GM18868 (cell line): ENCODE measurements at regions not wholly inside any gene's neighbourhood (a gene's known extent, or its start where the extent isn't known, plus 50 kb on each side); places are given as distances from the start of the nearest gene placed in this dataset.
A peak's percentile ranks its signal among the peaks of the same experiment; 100 is the strongest.

Experiments
- ATAC-seq: cut with Tn5 transposase; IDR thresholded peaks from one replicate; pipeline ENCODE4 v1.9.1; 2021; ENCODE audit warnings: mild to moderate bottlenecking, moderate library complexity; ENCODE audit not compliant: unreplicated experiment

- no peak for ATAC-seq
Observed at GRCh38 chr5:89513299-89514044, 630.5 kb upstream of the MEF2C start.

- no peak for ATAC-seq
Observed at GRCh38 chr5:89504051-89504450, 621.1 kb upstream of the MEF2C start.

- no peak for ATAC-seq
Observed at GRCh38 chr5:89499787-89500186, 616.8 kb upstream of the MEF2C start.

- ATAC-seq: no peak
Observed at GRCh38 chr5:89498699-89499098, 615.7 kb upstream of the MEF2C start.

GRCh38 chr5:89493414-89493813, 610.4 kb upstream of the MEF2C start:
- ATAC-seq: no peak

- no peak for ATAC-seq
Observed at GRCh38 chr5:89484962-89485361, 602.0 kb upstream of the MEF2C start.

GRCh38 chr5:89480406-89481007, 597.5 kb upstream of the MEF2C start:
- ATAC-seq: no peak

- no peak for ATAC-seq
Observed at GRCh38 chr5:89478851-89479250, 595.9 kb upstream of the MEF2C start.

GRCh38 chr5:89473196-89473595, 590.2 kb upstream of the MEF2C start:
- ATAC-seq: no peak

GRCh38 chr5:89471541-89471940, 588.6 kb upstream of the MEF2C start:
- no peak for ATAC-seq

- ATAC-seq: no peak
Observed at GRCh38 chr5:89471115-89471514, 588.1 kb upstream of the MEF2C start.

GRCh38 chr5:89470658-89471057, 587.7 kb upstream of the MEF2C start:
- ATAC-seq: no peak

- ATAC-seq: no peak
Observed at GRCh38 chr5:89458332-89458656, 575.3 kb upstream of the MEF2C start.

- no peak for ATAC-seq
Observed at GRCh38 chr5:89457411-89458331, 574.7 kb upstream of the MEF2C start.

GRCh38 chr5:89452081-89452480, 569.1 kb upstream of the MEF2C start:
- ATAC-seq: peak; percentile 55

- ATAC-seq: no peak
Observed at GRCh38 chr5:89451263-89451662, 568.3 kb upstream of the MEF2C start.

- ATAC-seq: peak; percentile 50
Observed at GRCh38 chr5:89450149-89450538, 567.2 kb upstream of the MEF2C start.

GRCh38 chr5:89449392-89450148, 566.6 kb upstream of the MEF2C start:
- ATAC-seq: no peak

- no peak for ATAC-seq
Observed at GRCh38 chr5:89447027-89447426, 564.0 kb upstream of the MEF2C start.

GRCh38 chr5:89445106-89445745, 562.2 kb upstream of the MEF2C start:
- peak; percentile 35 for ATAC-seq

GRCh38 chr5:89444088-89444487, 561.1 kb upstream of the MEF2C start:
- no peak for ATAC-seq
